ENCODE measurements at regions not wholly inside any gene's neighbourhood (a gene's known extent, or its start where the extent isn't known, plus 50 kb on each side); places are given as distances from the start of the nearest gene placed in this dataset.

DNA sequence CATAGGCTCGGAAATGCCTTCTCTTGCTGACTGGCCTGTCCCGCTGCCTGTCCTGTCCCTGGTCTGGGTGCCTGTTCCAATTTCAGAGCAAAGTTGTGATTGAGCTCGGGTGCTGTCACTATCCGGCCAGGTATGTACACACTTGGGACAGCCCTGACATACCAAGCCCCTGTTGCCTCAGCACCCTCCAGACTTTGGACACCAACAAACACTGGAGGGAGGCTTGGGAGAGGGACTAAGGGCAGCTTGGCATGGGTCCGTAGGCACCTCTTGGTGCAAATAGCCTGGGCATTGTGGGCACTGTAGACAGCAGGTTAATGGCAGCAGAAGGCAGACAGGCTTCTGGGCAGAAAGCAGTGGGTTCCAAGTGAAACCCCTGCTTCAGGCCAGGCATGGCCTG is 86.3 kb upstream of the SEMA6A start:
- Histone ChIP-seq H3K36me3 (ENCODE audit: control insufficient read depth in 2 of 2, insufficient read depth in 2 of 2, low read length in 1 of 2) (no peaks in the 10 kb centered on the region), H3K27ac (ENCODE audit: control insufficient read depth, insufficient read depth) (no peak overlapping the region), H3K4me1 (ENCODE audit: control insufficient read depth, insufficient read depth, low read length) (no peaks in the 10 kb centered on the region), H3K27me3 (replicated peaks in 1 of 2; ENCODE audit: control insufficient read depth in 2 of 2, insufficient read depth in 2 of 2, low read length in 1 of 2) (no peaks in the 10 kb centered on the region), H3K79me2 (ENCODE audit: control insufficient read depth, insufficient read depth, low read length) (no peaks in the 10 kb centered on the region), H2AFZ (ENCODE audit: control insufficient read depth, low read depth, low read length) (no peak overlapping the region), H3K9me3 (replicated peaks; ENCODE audit: control insufficient read depth, insufficient read depth, low read length) (peaks cover 20% of the 10 kb centered on the region), H3K9ac (ENCODE audit: control insufficient read depth, insufficient read depth, low read length) (no peak overlapping the region), H4K20me1 (ENCODE audit: control insufficient read depth, insufficient read depth) (no peaks in the 10 kb centered on the region), H3K4me2 (ENCODE audit: control insufficient read depth, insufficient read depth) (no peak overlapping the region), H3K4me3 (no peak overlapping the region)
- no TSS peak for BruUV-seq (replicated peaks)
- 64% methylated on average over 5 of the region's 5 CpGs for WGBS (ENCODE audit: insufficient coverage, insufficient replicate concordance, low lambda C conversion rate, missing lambda C conversion rate)
- ChIA-PET POLR2A (interaction anchor here (4.8 kb wide), 1 partner anchor 10 kb away, joined by 49 read pairs; no protein-coding TSS in a partner anchor), SMC1A (ENCODE audit: uncharacterized antibody, unreplicated experiment) (interaction anchor here (0.9 to 17.6 kb wide), 4 partner anchors 13 to 84 kb away, joined by 3 to 394 read pairs (median 20); partner anchors contain the start of gene SEMA6A), RAD21 (ENCODE audit: unreplicated experiment) (interaction anchor here (0.9 to 3.9 kb wide), 3 partner anchors 10 to 103 kb away, joined by 3 to 56 read pairs (median 30); no protein-coding TSS in a partner anchor), CTCF (interaction anchor here (1.1 kb wide), 1 partner anchor 287 kb away, joined by 3 read pairs; no protein-coding TSS in a partner anchor)
- intact Hi-C loops (cut with micrococcal nuclease; ENCODE audit: unreplicated experiment) = no loop called here
- in situ Hi-C loops (cut with MboI) = no loop called here
- no peak for DNase-seq (ENCODE audit: low read depth, low spot score)
- TF ChIP-seq SUZ12 (IDR thresholded peaks at IDR 0.05; ENCODE audit: unreplicated experiment) = no peak
- no peak for TF ChIP-seq SMAD1 (IDR thresholded peaks at IDR 0.05; ENCODE audit: low read depth, partially characterized antibody)
- TF ChIP-seq E4F1 (IDR thresholded peaks at IDR 0.05; ENCODE audit: borderline replicate concordance, partially characterized antibody) = no peak
- TF ChIP-seq POLR2AphosphoS5 (IDR thresholded peaks at IDR 0.05; ENCODE audit: low read length) = no peak
- TF ChIP-seq ZZZ3 (IDR thresholded peaks at IDR 0.05; ENCODE audit: control insufficient read depth, insufficient read length, low read depth) = no peak
- TF ChIP-seq RFX5 (IDR thresholded peaks at IDR 0.05; ENCODE audit: low read depth, low read length) = no peak
- no peak for TF ChIP-seq RUNX3 (IDR thresholded peaks at IDR 0.05; ENCODE audit: low read length)
- no peak for TF ChIP-seq ZNF384 (IDR thresholded peaks at IDR 0.05; ENCODE audit: borderline replicate concordance, low read depth, low read length)
- no peak for ATAC-seq
- FAIRE-seq = no peak

All from GM12878 (cell line).